ENCODE measurements at regions not wholly inside any gene's neighbourhood (a gene's known extent, or its start where the extent isn't known, plus 50 kb on each side); places are given as distances from the start of the nearest gene placed in this dataset.
"Not testable (repeated sequence)": the region's sequence is repeated elsewhere in the genome, so short reads cannot be mapped to it uniquely, and the experiment has no call there.

GRCh38 chr13:91046715-91047327 is 300.7 kb upstream of the MIR17HG start:
- TF ChIP-seq CTCF (conservative IDR thresholded peaks at IDR 0.05; ENCODE audit: low read depth, low read length), result peak; percentile 37
- H3K4me3 ChIP-seq (ENCODE audit: low read depth, low read length), result no peak overlapping the region
- no peak for DNase-seq (ENCODE audit: low read depth)

GRCh38 chr13:91050970-91051369 is 296.5 kb upstream of the MIR17HG start:
- no peak overlapping the region for H3K4me3 ChIP-seq (ENCODE audit: low read depth, low read length)
- no peak for DNase-seq (ENCODE audit: low read depth)
- no peak for TF ChIP-seq CTCF (conservative IDR thresholded peaks at IDR 0.05; ENCODE audit: low read depth, low read length)

GRCh38 chr13:91052876-91053275 is 294.6 kb upstream of the MIR17HG start:
- DNase-seq (ENCODE audit: low read depth), result no peak
- H3K4me3 ChIP-seq (ENCODE audit: low read depth, low read length), result no peak overlapping the region
- TF ChIP-seq CTCF (conservative IDR thresholded peaks at IDR 0.05; ENCODE audit: low read depth, low read length), result no peak

- DNase-seq (ENCODE audit: low read depth), result no peak
These were observed 294.0 kb upstream of the MIR17HG start for GRCh38 chr13:91053318-91054065.

GRCh38 chr13:91054902-91055301 is 292.6 kb upstream of the MIR17HG start:
- no peak for TF ChIP-seq CTCF (conservative IDR thresholded peaks at IDR 0.05; ENCODE audit: low read depth, low read length)
- DNase-seq (ENCODE audit: low read depth), result no peak
- no peak overlapping the region for H3K4me3 ChIP-seq (ENCODE audit: low read depth, low read length)

More at GRCh38 chr13:91053318-91054065, 294.0 kb upstream of the MIR17HG start:
- H3K4me3 ChIP-seq (ENCODE audit: low read depth, low read length), result no peak overlapping the region
- no peak for TF ChIP-seq CTCF (conservative IDR thresholded peaks at IDR 0.05; ENCODE audit: low read depth, low read length)

- TF ChIP-seq CTCF (conservative IDR thresholded peaks at IDR 0.05; ENCODE audit: low read depth, low read length), result no peak
- no peak overlapping the region for H3K4me3 ChIP-seq (ENCODE audit: low read depth, low read length)
- DNase-seq (ENCODE audit: low read depth), result no peak
These were observed 290.7 kb upstream of the MIR17HG start for GRCh38 chr13:91056746-91057145.

GRCh38 chr13:91057507-91057906 is 290.0 kb upstream of the MIR17HG start:
- not testable (repeated sequence) for H3K4me3 ChIP-seq (ENCODE audit: low read depth, low read length); DNase-seq (ENCODE audit: low read depth)

Measured in epithelial cell of proximal tubule (primary cell).